ENCODE measurements at regions not wholly inside any gene's neighbourhood (a gene's known extent, or its start where the extent isn't known, plus 50 kb on each side); places are given as distances from the start of the nearest gene placed in this dataset.
A peak's percentile ranks its signal among the peaks of the same experiment; 100 is the strongest.
"Not testable (repeated sequence)": the region's sequence is repeated elsewhere in the genome, so short reads cannot be mapped to it uniquely, and the experiment has no call there.

DNA sequence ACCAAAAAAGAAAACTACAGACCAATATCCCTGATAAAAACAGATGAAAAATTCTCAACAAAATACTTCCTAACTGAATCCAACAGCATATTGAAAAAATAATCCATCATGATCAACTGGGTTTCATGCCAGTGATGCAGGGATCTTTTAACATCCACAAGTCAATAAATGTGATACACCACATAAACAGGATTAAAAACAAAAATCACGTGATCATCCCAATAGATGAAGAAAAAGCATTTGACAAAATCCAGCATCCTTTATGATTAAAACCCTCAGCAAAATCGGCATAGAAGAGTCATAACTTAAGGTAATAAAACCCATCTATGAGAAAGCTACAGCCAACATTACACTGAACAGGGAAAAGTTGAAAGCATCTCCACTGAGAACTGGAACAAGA lies 107.5 kb downstream of the DCLK3 start:
- no peak for DNase-seq (ENCODE audit: low read depth in 2 of 2)

DNA sequence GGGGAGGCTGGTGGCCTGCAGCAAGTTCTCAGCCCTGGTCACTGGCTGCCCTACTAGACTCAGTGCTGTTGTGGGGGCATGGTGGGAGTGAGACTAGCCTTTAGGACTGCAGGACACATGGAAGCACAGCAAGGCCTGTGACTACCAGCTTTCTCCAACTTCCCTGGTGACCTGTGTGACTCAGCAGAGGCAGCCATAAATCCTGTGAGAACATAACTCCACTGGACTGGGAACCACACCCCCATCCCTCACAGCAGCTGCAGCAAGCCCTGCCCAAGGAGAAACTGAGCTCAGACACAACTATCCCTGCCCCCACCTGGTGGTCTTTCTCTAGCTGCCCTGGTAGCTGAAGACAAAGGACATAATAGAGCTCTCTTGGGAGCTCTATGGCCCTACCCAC lies 111.3 kb downstream of the DCLK3 start:
- no peak for DNase-seq (ENCODE audit: low read depth in 2 of 2)

DNA sequence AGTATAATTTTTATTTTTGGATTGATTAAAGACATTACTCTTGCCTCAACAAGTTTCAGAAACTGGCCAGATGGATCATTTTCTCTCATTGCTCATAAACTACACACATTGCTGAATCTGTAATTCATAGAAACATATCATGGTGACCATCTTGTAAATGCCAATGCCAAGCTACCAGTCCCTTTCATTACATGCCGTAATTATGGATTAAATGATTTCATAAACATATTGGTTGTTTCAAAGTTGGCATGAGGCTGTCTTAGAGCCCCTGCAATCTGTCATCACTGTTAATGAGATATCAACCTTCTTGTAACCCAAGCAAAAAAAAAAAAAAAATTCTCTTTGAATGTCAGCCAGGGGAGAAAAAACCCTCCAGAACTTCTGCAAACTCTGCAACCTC lies 112.2 kb downstream of the DCLK3 start:
- DNase-seq (ENCODE audit: low read depth in 2 of 2) = no peak

DNA sequence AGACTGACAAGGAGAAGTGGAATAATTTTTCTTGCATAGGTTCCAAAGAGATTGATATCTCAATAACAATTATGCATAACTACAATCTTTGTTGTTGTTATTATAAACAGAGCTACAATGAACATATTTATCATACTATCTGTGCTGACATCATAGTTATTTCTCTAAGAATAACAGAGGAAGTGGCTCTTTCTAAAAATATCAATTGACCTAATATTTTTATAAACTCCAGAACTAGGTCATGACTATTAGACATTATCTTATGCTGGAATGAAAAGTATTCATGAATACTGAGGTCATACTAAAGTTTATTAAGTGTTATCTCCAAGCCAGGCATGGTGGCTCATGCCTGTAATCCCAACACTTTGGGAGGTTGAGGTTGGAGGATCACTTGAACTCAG lies 114.1 kb downstream of the DCLK3 start:
- DNase-seq (ENCODE audit: low read depth in 2 of 2) = peak in 1 of 2 experiments; percentile 18

DNA sequence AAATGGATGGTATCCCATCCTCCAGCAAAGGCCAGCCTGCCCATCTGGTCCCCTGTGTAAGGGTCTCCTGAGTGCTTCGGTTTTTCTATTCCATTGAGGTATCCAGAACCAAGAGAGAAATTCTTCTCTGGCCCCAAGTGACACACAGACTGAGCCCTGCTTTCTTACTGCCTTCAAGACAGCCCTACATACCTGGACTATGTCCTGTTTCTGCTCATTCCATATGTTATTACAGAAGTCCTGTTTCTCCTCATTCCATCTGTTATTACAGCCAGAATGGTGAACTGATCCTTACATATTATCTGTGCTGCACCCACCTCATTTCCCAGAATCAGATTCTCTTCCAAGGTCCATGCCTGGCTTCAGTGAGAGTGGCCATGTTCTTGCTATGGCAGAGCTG lies 115.2 kb downstream of the DCLK3 start:
- DNase-seq (ENCODE audit: low read depth in 2 of 2) = no peak

DNA sequence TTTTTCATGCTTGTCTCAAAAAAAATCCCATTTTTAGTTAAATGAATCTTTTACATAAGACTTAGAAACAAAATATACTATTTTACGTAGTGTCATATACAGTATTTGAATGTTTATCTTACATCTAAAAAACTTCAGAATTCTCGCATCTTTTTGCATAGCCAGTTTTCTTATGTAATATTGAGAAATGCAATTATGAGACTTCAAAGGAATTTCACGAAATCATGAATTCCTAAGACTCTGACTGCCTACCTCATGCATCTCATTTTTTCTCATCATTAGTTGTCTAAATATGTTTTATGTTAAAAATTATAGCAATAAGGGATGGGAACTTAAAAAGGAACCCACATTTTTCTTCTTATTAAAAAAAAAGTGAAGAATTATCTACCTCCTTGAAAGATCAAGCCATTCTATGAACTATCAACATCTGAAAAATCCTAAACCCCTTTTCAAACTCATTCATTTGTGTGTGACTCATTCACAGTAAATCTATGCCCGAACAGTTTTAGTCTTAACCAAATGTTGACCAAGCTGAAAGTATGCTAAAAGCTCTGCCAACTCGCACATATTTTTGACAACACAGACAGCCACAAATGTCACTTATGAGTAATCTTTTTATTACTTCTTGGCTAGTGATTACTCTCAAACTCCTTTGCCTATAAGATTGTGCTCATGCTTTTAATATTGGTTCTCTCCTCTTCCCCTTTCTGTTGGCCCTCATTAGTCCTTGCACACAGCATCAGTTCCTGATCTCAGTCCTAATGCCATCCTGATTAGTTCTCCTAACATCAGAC lies 115.9 kb downstream of the DCLK3 start:
- DNase-seq (ENCODE audit: low read depth in 2 of 2) = peak; percentile 97

DNA sequence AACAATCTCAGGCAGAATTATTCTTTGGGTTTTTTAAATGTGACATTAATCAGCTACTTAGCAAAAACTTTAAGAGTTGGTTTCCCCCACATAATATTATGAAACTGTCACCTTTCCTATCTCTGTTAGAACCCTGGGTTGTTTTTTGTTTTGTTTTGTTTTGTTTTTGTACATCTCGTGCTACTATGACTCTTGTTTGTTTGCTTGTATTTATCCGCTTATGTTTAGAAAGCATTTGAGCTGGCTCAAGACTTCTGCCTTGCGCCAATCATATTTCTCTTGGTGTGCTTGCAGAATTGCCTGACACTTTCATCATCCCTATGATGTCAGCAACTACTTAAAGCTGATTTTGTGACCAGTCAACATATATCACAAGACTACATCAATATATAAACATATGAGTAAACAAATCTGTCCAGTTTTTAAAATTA lies 116.9 kb downstream of the DCLK3 start:
- DNase-seq (ENCODE audit: low read depth in 2 of 2) = no peak

DNA sequence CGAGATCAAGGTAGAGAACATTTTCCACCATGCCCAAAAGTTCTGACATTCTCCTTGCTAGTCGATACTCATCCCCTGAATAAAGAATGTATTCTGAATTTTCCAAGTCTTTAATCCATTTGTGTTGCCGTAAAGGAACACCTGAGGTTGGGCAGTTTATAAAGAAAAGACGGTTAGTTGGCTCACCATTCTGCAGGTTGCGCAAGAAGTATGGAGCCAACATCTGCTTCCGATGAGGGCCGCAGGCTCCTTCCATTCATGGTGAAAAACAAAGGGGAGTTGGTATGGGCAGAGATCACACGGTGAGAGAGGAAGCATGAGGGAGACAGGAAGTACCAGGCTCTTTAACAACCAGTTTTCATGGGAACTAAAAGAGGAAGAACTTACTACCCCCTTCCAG lies 121.2 kb downstream of the DCLK3 start:
- no peak for DNase-seq (ENCODE audit: low read depth in 2 of 2)

DNA sequence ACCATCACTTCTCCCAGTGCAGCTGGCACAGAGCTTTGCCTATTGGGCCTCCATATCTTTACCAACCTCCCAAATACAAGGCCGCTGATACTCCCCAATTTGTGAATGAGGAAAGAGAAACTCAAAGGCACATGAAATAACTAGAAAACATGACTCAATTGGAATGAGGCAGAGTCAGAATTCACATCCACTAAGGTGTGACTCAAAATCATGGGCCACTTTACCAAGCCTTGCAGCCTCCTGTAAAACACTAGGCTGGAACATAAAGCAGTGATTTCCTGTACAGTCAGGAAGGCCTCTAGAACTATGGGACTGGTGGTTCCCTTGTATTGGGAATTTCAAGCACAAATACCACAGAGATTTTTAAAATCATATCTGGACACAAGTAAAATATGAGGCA lies 128.6 kb downstream of the DCLK3 start:
- no peak for DNase-seq (ENCODE audit: low read depth in 2 of 2)

DNA sequence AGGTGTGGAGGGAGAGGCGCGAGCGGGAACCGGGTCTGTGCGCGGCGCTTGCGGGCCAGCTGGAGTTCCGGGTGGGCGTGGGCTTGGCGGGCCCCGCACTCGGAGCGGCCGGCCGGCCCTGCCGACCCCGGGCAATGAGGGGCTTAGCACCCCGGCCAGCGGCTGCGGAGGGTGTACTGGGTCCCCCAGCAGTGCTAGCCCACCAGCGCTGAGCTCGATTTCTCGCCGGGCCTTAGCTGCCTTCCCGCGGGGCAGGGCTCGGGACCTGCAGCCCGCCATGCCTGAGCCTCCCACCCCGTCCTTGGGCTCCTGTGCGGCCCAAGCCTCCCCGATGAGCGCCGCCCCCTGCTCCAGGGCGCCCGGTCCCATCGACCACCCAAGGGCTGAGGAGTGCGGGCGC lies 130.5 kb downstream of the DCLK3 start:
- DNase-seq (ENCODE audit: low read depth in 2 of 2) = not testable (repeated sequence)

DNA sequence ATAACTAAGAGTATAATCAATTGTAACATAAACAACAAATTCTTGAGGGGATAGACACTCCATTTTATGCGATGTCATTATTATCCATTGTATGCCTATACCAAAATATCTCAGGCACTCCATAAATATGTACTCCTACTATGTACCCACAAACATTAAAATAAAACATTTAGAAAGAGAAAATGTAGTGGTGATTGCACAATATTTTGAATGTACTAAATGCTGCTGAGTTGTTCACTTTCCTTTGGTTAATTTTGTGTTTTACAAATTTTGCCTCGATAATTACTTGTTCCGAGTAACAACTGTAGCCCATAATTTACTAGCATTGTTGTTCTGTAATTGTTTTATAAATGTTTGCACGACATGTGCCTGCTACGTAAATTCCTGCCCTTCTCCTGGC lies 131.3 kb downstream of the DCLK3 start:
- DNase-seq (ENCODE audit: low read depth in 2 of 2) = no peak

DNA sequence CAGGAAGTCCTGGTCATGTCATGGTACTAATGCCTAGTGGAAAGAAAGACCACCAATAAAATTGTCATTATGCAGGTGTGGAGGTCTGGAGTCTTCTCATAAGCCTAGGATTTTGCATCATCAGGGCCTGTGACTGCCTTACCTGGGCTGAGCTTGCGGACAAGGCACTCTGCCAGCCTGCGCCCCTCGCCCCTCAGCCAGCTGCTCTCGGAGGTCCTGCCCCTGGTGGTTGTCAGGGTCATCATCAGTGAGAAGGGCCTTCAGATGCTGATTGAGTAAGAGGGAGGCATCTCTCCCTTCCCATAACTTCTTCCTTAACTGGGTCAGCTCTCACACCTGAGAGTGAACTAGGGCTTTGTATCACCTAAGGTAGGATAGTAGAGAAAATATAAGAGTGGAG lies 132.8 kb downstream of the DCLK3 start:
- DNase-seq (ENCODE audit: low read depth in 2 of 2) = no peak

DNA sequence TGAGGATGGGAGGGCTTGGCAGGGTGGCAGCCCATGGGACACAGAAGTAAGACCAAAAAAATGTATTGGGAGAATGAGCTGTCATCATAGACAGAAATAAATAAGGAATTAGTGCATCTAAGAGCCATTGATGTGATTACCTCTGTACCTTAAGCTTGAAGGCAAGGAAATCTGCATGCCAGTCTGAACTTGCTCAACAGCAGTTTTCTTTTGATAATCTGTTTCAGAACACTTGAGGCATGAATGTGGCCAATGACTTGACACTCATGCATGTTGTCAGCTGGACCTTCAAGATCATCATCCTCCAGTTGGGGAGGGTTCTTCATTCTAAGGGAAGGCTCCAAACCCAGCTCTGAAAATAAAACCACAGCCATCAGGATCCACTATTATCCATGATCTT lies 148.5 kb downstream of the DCLK3 start:
- no peak for DNase-seq (ENCODE audit: low read depth in 2 of 2)

DNA sequence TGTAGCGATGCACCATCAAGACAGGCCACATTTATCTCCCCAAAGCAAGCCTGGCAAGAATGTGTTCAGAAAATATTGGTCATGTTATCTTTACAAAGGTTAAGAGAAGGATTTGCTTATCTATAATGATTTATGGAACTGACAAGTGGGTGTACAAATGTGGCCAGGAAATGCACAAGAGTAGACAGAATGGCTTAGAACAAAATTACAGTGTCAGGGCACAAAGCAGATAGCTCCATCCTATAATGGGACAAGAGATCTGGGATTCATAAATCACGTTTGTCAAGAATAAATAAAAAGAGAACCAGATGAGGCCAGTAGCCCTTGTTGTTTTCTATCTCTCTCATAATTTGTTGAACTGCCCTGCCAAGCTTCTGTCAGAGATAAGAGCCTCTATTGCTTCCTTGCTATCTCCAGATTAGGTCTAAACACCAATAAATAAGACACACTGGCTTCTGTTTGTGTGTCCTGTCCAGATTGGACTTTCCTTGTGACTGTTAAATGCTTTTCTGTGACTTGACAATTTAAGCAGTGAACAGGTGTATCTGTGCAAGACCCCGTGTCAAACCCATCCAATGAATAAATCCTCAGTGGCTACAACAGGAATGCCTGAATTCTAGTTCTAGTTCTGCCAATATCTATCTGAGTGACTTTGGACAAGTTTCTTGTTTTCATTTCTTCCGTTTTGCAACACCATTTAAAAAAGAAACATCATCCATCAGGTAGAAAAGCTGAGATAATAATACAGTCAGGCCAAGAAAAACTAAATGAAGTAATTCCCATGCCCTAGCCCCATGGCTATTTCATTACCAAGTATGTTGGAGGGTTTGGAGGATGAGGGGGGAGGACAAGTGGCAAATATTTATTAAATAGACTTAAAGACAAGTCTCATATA lies 157.2 kb downstream of the DCLK3 start:
- DNase-seq (ENCODE audit: low read depth in 2 of 2) = no peak

DNA sequence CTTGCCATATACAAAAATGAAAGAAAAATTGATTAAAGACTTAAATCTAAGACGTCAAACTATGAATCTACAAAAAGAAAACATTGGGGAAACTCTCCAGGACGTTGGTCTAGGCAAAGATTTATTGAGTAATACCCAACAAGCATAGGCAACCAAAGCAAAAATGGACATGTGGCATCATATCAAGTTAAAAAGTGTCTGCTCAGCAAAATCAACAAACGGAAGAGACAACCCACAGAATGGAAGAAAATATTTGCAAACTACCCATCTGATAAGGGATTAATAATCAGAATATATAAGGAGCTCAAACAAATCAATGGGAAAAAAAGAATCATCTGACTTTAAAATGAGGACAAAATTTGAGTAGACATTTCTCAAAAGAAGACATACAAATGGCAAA lies 160.9 kb downstream of the DCLK3 start:
- no peak for DNase-seq (ENCODE audit: low read depth in 2 of 2)

DNA sequence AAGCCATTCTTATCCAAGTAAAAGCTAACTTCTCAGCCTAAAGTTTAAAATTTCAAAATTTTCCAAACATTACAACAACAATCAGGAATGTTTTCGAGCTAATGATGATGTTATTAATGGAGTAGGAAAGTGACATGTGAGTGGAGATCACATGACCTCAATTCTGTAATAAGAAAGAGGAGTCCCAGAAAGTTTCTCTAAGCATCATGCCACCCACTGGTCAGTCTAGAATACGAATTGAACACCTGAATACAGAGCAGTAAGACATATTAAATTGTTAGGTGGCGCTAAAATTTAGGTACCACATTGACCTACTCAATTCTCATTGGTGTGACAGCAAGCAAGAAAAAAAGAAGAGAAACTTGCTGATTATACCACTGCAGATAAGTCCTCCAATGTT lies 163.9 kb downstream of the DCLK3 start:
- DNase-seq (ENCODE audit: low read depth in 2 of 2) = no peak
